ENCODE measurements at regions not wholly inside any gene's neighbourhood (a gene's known extent, or its start where the extent isn't known, plus 50 kb on each side); places are given as distances from the start of the nearest gene placed in this dataset.
"Not testable (repeated sequence)": the region's sequence is repeated elsewhere in the genome, so short reads cannot be mapped to it uniquely, and the experiment has no call there.

DNA sequence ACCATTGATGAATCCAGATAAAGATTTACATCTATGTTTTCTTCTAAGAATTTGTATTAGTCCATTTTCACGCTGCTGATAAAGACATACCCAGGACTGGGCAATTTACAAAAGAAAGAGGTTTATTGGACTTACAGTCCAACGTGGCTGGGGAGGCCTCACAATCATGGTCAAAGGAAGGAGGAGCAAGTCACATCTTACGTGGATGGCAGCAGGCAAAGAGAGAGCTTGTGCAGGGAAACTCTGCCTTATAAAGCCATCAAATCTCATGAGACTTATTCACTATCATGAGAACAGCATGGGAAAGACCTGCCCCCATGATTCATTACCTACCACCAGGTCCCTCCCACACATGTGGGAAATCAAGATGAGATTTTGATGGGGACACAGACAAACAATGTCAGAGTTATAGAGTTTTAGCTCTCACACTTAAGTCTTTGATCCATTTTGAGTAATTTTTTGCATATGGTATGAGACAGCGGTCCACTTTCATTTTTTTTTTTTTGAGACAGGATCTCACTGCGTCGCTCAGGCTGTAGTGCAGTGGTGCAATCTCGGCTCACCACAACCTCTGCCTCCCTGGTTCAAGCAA lies 53.5 kb upstream of the JADE2 start:
- DNase-seq, result not testable (repeated sequence)

DNA sequence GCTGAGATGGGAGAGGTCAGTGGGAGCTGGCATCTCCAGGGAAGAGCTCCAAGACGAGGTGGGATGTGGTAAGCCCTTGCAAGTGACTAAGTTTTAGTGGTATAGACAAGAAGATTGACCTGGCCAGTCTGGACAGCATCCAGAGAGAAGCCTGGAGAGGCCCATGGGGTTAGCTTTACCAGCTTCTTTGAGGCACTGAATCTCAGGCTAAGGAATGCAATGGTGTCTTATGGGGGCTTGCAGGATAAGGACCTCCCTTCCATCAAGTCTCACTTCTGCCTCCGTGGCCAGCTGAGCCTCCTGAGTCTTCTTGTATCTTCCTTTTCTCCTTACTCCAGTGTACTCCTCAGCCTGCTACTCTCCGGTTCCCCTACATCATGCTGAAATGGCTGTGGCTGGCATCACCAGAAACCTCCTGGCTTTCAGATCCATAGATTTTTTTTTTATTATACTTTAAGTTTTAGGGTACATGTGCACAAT lies 56.5 kb upstream of the JADE2 start:
- no peak for DNase-seq

- no peak for DNase-seq
These were observed 55.5 kb upstream of the CDKN2AIPNL start for GRCh38 chr5:134467231-134467630.

GRCh38 chr5:134466241-134467069 lies 54.8 kb upstream of the CDKN2AIPNL start:
- DNase-seq, result peak; percentile 27

GRCh38 chr5:134465816-134466240 lies 54.1 kb upstream of the CDKN2AIPNL start:
- DNase-seq, result no peak

DNA sequence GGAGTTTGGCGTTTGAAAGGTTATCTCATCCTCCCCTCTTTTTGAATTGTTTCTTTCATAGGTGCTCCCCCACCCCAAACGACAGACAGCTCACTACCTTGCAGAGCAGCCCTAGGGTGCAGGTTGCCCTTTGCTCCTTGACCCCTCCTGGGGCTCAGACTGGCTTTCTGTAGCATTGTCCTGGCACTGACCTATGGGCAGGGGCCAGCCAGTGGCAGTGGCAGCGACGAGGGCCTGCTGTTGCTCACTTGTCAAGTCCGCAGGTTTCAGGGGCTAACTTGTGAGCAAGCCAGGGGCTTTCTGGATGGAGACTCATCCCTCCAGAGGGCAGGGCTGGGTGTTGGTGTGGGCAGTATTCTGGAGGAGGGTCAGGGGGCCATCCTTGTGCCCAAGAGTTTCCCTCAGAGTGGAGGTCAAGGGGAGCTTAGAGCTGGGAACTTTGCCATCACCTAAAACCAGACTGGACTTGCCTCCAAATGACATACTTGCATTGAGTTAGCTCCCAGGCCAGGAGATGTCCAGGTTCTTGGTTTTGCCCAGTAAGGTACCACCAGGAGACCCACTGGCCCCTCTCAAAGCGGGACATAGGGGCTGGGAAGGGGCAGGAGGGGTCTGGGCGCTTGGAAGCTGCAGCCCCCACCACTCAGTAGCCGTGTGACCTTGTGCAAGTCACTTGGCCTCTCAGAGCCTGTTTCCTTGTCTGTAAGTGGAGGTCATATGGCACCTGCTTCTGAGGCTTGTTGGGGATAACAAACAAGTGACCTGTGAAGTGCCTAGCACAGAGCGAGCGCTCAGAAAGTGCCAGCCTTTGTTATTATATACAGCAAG lies 53.5 kb upstream of the CDKN2AIPNL start:
- no peak for DNase-seq

DNA sequence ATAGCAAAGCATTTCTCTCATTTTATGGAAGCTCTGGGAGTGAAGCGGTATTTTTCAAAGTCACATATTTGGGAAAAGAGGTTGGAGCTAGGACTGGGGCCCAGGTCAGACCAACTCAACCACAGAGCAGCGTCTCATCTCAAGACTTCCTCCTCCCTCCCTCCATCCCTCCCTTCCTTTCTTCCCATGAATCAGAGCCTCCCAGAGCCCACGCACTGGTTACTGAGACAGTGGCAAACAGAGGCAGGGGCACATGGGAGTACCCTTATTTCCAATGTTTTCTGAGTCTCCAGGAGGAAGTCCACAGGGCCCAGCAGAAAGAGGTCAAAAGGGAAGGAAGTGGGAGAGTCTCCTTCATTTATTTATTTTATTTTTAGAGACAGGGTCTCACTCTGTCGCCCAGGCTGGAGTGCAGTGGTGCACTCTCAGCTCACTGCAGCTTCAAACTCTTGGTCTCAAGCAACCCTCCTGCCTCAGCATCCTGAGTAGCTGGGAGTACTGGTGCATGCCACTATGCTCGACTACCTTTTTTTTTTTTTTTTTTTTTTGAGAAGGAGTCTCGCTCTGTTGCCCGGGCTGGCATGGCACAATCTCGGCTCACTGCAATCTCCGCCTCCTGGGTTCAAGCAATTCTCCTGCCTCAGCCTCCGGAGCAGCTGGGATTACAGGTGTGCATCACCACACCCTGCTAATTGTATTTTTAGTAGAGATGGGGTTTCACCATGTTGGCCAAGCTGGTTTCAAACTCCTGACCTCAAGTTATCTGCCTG lies 52.5 kb upstream of the CDKN2AIPNL start:
- DNase-seq, result no peak

DNA sequence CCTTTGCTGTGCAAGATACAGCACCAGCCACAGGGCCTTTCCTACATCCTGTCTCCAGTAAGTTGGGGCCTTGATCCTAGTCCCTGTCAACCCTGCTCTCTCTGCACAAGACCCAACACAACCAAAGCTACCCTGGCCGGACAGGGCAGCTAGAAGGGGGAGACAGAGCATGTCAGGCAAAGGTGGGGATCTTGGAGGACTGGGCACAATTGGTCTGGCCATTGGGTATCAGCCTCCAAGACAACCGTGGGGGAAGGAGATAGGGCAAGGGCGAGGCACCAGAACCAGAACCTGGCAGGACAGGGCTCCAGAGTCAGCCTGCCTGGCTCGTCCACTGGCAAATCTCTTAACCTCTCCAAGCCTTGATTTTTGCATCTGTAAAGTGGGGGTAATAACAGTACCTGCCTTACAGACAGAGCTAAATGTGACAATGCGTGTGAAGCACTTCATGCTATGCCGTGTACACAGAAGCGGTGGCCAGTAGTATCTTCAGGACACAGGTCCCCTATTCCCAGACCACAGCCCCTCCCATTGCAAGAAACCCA lies 51.6 kb upstream of the CDKN2AIPNL start:
- no peak for DNase-seq

DNA sequence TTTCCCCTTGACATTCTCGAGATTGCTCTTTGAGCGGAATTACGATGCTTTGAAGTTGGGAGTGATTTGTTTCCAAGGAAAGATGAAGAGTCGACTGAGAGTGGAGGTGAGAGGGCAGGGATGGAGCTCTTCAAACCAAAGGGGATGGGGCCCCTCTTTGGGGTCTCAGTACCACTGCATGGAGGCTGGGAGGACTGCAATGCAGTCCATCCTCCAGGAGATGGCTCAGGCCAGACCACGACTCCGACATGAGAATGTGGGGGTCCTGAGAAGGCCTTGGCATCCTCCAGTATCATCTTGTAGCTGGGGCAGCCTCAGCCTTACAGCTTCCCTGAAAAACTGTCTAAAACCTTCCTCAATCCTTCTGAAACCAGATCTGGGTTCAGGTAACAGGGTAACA lies 51.1 kb upstream of the CDKN2AIPNL start:
- DNase-seq, result no peak

GRCh38 chr5:134462047-134462575 lies 50.4 kb upstream of the CDKN2AIPNL start:
- DNase-seq, result no peak
